ENCODE measurements at regions not wholly inside any gene's neighbourhood (a gene's known extent, or its start where the extent isn't known, plus 50 kb on each side); places are given as distances from the start of the nearest gene placed in this dataset.

- no peak for DNase-seq (ENCODE audit: low spot score)
These were observed 219.5 kb downstream of the PCDH7 start for GRCh38 chr4:30939684-30940083.

- DNase-seq (ENCODE audit: low spot score) = no peak
These were observed 221.5 kb downstream of the PCDH7 start for GRCh38 chr4:30941641-30942040.

DNA sequence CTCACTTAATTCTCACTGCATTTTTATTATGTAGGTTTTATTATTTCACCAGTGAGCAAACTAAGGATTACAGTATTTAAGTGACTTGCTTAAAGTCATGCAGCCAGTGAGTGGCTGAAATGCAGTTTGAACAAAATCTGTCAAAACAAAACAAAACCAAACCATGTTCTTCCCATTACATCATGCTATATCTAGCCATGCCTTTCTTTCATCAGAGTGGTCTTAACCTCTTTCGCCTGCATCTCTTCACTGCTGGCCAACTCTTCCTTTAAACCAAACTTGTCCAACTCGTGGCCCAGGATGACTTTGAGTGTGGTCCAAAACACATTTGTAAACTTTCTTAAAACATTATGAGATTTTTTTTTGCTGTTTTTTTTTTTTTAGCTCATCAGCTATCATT lies 223.2 kb downstream of the PCDH7 start:
- DNase-seq (ENCODE audit: low spot score) = no peak

DNA sequence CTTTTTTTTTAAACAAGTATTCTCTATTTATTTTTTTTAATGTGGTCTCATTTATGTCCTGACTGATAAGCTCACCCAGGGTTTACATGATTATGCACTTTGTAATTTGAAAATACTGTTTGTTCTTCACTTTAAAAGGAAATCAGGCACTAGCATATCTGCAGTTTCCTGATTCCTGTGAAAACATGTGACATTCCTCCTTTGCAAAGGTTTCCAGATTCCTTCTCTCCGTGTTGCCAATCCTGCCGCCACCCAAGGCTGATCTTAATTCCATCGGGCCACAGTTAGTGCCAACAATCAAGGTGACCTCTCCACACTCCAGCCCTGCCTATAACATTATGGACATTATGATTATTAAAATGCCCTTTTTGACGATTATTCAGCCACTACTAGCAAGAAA lies 225.4 kb downstream of the PCDH7 start:
- DNase-seq (ENCODE audit: low spot score) = no peak

- no peak for DNase-seq (ENCODE audit: low spot score)
These were observed 226.1 kb downstream of the PCDH7 start for GRCh38 chr4:30946288-30946687.

DNA sequence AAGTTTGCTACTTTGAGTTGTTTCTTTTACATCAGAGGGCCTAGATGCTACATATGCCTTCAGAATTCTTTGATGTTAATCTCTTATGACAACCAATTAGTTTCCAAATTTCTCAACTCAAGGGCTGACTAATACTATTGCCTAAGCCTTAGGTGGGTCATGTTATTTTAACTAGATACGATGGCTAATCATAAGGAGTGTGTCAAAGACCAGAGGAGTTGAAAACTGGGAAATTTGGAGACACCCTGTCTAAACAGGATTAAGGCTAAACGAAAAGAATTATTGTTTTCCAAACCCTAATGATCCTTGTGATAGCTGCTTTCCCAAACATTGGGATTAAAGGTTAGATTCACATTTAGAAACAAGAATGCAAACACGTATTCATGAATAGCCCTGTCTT lies 228.5 kb downstream of the PCDH7 start:
- no peak for DNase-seq (ENCODE audit: low spot score)

GRCh38 chr4:30950737-30951136 lies 230.6 kb downstream of the PCDH7 start:
- no peak for DNase-seq (ENCODE audit: low spot score)

DNA sequence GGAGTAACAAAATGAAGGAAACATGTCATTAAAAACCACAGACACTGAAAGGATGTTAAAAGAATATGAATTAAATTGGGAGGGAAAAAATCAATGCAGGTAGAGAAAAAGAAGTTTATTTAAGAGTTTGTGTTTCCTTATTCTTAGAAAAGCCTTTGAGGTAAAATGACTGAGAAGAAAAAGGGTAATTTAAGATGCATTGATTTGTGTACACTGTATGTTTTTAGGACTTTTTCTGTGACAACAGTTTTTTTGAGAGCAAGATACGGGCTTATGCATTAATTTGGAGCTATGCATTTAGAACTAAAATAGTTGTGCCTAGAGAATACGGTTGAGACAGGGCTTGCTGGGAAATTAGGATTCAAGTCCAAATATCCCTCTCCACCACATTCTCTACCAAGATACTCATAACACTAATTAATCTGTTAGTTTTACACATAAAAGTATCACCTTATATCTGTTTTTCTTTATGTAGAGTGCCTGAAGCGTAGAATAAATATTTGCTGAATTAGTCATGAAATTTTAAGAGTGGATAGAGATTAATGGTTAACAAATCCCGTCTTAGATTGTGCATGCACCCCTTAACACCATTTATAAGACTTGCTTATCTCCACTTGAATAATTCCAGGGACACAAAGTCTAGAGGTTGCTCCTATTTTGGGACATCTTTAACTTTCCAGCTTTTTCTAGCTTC lies 232.5 kb downstream of the PCDH7 start:
- no peak for DNase-seq (ENCODE audit: low spot score)

GRCh38 chr4:30953799-30954198 lies 233.6 kb downstream of the PCDH7 start:
- no peak for DNase-seq (ENCODE audit: low spot score)

DNA sequence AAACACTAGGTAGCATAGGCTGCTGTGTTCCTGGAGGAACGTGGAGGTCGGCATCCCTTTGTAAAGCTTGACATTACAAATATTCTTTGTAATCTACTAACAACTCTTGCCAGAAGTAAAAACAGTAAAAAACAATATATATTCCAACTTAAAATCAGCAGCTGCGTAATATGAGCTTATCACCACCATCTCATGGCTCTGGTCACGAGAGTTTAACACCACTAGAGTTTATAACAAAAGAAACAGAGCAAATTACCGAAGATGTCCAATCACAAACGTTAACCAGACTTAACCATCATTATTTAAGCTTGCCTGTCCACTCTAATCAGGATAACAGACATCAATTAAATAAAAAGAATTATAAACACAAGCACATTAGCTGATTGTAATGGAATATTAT lies 236.7 kb downstream of the PCDH7 start:
- no peak for DNase-seq (ENCODE audit: low spot score)

GRCh38 chr4:30957706-30958105 lies 237.5 kb downstream of the PCDH7 start:
- no peak for DNase-seq (ENCODE audit: low spot score)

DNA sequence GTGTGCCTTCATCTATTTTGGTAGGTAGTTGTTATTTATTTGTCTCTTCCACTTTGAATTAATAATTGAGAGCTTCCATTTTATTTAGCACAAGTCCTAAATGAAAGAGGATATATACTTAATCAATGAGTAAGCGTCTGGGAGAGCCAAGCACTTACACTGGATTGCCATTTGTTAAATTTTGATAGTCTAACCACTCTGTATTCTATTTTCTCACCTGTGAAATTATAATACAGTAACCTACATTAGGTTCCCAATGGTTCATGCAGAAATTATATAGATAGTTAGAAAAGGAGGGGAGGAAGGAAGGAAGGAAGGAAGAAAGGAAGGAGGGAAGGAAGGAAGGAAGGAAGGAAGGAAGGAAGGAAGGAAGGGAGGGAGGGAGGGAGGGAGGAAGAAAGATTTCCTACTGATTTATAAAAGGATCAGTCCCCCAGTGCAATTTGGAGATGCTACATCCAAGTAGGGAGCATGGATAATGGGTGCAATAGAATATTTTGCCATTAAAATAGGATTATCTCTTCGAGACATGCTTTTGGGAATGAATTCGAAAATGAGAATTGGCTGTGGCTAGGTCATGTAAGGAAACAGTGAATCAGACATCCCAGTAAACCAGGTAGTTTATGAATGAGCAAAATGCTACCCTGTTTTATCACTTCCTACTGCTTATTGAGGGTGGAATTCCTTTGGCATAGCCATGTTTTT lies 239.8 kb downstream of the PCDH7 start:
- no peak for DNase-seq (ENCODE audit: low spot score)

DNA sequence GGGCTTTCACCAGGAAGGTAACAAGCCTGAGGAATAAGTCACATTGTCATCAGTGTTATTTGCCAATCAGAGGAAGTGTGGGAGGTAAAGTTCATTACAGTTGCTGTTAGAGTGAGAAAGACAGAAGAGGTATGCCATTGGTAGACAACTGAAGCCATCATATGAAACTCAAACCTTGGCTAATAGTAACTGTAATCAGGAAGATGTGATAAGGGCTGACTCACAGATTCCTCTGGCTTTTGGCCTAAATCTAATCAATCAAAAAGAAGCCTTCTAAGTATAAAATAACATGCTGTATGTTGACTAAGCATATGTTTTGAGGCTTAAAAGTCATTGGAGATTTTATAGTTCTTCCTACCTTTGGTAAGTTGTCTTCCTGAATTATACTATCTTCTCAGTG lies 242.8 kb downstream of the PCDH7 start:
- no peak for DNase-seq (ENCODE audit: low spot score)

DNA sequence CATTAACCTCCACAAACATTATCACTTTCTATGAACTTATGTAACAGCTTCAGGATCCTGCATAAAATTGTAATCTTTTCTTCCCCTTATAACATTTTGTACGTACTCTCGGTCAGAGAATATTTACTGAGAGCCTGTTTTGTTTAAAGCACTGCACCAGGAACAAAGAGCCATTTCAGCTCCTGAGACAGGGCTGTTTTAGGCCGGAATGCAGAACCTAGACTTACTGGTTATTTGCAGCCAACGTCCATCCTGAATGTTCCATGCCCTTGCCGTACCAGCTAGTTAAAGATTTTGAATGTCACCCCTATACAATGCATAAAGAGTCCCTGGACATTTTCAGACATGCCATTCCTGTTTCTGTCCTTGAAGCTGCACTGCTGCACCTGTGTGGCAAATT lies 248.8 kb downstream of the PCDH7 start:
- no peak for DNase-seq (ENCODE audit: low spot score)

- DNase-seq (ENCODE audit: low spot score) = no peak
These were observed 252.4 kb downstream of the PCDH7 start for GRCh38 chr4:30972542-30972941.

DNA sequence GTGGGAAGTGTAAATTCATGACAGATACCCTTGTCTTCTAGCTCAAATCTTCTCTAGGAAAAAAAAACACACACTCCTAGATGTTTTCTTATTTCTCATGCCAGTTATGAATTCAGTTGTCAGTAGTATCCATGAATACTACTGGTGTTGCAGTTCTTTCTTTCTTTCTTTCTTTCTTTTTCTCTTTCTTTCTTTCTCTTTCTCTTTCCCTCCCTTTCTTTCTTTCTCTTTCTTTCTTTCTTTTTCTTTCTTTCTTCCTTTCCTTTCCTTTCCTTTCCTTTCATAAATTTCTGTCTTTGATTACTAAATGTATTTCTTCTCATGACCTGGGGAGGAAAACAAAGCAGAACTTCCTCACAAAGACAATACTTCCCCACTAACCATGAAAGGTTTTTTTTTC lies 253.8 kb downstream of the PCDH7 start:
- no peak for DNase-seq (ENCODE audit: low spot score)

- no peak for DNase-seq (ENCODE audit: low spot score)
These were observed 259.2 kb downstream of the PCDH7 start for GRCh38 chr4:30979402-30979801.

GRCh38 chr4:30989508-30989907 lies 269.3 kb downstream of the PCDH7 start:
- DNase-seq (ENCODE audit: low spot score) = no peak

GRCh38 chr4:30996841-30997240 lies 276.7 kb downstream of the PCDH7 start:
- no peak for DNase-seq (ENCODE audit: low spot score)

- DNase-seq (ENCODE audit: low spot score) = no peak
These were observed 284.9 kb downstream of the PCDH7 start for GRCh38 chr4:31005037-31005436.

GRCh38 chr4:31007858-31008257 lies 287.7 kb downstream of the PCDH7 start:
- no peak for DNase-seq (ENCODE audit: low spot score)

DNA sequence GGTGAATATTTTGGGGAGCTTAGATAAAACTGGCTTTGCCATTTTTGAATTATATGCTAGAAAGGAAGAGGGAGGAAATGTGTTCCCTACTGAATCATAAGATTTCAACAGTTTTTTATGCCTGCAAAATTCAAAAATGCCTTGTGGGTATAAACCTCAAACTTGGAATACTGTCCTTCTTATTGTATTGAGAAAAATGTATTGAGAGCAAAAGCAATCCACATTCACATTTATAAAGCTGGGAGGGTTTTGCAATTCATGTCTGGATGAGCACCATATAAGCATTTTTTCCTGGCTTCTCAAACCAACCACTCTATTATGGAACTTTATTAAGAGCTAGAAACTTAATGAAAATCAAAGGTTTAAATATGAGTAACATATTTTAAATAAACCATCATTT lies 289.8 kb downstream of the PCDH7 start:
- no peak for DNase-seq (ENCODE audit: low spot score)

GRCh38 chr4:31015123-31015522 lies 295.0 kb downstream of the PCDH7 start:
- no peak for DNase-seq (ENCODE audit: low spot score)
